HCEC 1CT (cell line): ENCODE measurements at regions not wholly inside any gene's neighbourhood (a gene's known extent, or its start where the extent isn't known, plus 50 kb on each side); places are given as distances from the start of the nearest gene placed in this dataset.

Source experiments
- DNase-seq: peaks from one replicate; pipeline ENCODE4 v3.0.0-alpha.2; 2017

- no peak for DNase-seq
Observed at GRCh38 chr17:21517538-21518293, 141.6 kb downstream of the KCNJ12 start.

- DNase-seq, result no peak
Observed at GRCh38 chr17:21522755-21523336, 146.7 kb downstream of the KCNJ12 start.

GRCh38 chr17:21523497-21524210, 147.5 kb downstream of the KCNJ12 start:
- DNase-seq, result no peak

DNA sequence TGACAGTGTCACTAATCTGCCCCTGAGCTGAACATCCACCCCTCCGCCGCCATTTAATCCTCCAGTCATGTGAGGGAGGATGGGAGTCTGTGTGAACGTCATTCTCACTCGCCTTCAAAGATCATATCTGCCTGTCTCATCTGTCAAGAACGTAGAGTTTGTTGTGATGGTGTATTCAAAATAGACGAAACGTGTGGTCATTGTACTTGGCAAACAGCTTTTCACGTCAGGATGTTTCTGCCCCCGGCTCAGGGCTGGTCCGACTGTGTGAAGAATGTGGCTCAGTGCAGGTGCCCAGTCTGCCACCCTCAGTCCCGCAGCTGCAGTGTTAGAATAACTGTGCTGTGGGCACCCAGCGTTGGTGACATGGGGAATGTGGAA, 148.0 kb downstream of the KCNJ12 start:
- no peak for DNase-seq

GRCh38 chr17:21525464-21526130, 149.4 kb downstream of the KCNJ12 start:
- DNase-seq, result no peak

DNA sequence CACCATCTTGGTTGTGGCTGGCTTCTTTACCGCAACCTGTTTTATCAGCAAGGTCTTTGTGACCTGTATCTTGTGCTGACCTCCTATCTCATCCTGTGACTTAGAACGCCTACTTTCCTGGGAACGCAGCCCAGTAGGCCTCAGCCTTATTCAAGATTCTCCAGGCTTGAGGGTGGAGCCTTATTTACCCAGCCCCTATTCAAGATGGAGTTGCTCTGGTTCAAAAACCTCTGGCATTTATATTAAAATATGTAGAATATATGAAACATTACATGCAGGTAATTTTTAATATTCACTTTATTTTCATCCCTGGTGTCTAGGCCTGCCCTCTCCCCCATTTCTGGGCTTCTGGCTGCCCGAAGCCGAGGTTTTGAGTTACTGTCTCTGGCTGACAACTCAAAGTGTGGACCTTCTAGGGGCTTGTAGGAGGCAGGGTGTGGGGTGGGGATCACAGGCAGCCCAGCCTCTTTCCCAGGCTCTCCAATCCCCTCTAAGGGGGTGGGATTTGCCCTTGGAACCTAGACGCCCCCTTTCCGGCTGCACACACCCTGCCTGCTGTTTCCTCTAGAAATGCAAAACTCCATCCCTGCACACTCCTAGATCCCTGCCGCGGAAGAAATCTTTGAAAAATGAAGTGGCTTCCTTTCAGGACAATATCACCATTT, 152.0 kb downstream of the KCNJ12 start:
- no peak for DNase-seq

- DNase-seq, result no peak
Observed at GRCh38 chr17:21530311-21530710, 154.2 kb downstream of the KCNJ12 start.

- no peak for DNase-seq
Observed at GRCh38 chr17:21530841-21531240, 154.7 kb downstream of the KCNJ12 start.

- no peak for DNase-seq
Observed at GRCh38 chr17:21532763-21533385, 156.7 kb downstream of the KCNJ12 start.

DNA sequence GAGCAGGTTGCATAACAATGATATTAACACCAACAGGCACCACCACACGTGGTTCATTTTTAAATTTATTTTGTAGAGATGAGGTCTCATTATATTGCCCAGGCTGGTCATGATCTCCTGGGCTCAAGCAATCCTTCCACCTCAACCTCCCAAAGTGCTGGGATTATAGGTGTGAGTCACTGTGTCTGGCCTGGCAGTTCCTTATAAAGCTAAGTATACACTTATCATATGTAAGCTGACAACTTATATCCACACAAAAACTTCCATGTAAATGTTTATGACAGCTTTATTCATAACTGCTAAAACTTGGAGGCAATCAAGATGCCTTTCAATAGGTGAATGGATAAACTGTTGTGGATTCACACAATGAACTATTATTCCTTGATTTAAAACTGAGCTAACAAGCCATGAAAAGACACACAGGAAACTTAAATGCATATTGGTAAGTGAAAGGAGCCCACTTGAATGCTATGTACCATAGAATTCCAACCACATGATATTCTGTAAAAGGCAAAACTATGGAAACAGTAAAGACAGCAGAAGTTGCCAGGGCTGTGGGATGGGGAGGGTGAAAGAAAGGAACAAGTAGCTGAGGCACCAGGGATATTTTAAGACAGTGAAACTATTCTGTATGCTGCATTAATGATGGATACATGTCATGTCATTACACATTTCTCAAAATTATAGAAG, 156.5 kb upstream of the KCNJ18 start:
- DNase-seq, result no peak

DNA sequence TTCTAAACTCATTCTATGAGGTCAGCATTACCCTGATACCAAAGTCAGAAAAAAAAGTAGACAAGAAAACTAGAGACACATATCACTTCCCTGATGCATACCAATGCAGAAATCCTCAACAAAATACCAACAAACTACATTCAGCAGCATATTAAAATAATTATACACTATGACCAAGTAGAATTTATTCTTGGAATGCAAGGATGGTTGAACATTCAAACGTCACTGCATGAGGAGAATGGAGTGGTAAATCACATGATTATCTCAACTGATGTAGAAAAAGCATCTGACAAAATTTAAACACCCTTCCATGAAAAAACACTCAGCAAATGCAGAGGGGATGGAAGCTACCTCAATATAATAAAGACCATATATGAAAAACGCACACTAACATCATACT, 155.0 kb upstream of the KCNJ18 start:
- DNase-seq, result no peak

- no peak for DNase-seq
Observed at GRCh38 chr17:21538615-21539014, 153.7 kb upstream of the KCNJ18 start.

DNA sequence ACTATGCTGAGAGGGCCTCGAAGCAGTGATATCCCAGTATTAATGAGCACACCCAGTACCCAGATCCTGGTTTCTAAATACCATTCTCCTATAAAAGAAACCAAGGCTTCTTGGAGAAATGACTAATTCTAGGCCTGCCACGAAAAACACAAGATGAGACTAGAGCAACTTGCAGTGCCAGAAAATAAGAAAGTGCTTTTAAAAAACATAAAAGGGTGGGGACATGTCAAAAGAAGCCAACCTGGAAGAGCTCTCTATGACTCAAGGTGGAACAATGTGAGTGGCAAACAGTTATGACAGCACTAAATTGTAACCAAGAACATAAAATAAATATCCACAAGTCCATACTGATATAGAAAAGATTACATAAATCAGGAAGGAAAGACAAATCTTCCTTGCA, 153.2 kb upstream of the KCNJ18 start:
- DNase-seq, result no peak

- DNase-seq, result no peak
Observed at GRCh38 chr17:21540502-21540901, 151.8 kb upstream of the KCNJ18 start.

GRCh38 chr17:21542070-21542469, 150.3 kb upstream of the KCNJ18 start:
- DNase-seq, result no peak

- no peak for DNase-seq
Observed at GRCh38 chr17:21542991-21543390, 149.3 kb upstream of the KCNJ18 start.

- no peak for DNase-seq
Observed at GRCh38 chr17:21545064-21545463, 147.3 kb upstream of the KCNJ18 start.

DNA sequence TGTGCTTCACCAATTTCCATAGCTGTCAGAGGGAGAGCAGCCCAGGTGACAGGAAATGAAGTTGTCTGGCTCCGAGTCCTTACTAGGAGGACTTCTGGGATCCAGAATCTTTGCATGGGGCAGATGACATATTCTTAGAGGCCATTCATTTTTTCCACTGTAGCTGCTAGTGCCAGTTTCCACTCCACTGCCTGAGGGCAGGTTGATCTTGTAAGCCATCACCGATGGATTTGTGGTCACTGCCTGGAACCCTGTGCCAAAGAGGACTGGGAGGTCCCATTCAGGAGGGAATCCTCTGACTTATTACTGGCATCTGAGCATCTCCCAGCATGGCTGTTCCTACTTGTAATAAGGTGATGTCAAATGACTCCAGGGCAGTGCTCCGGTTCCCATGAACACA, 144.1 kb upstream of the KCNJ18 start:
- DNase-seq, result no peak

DNA sequence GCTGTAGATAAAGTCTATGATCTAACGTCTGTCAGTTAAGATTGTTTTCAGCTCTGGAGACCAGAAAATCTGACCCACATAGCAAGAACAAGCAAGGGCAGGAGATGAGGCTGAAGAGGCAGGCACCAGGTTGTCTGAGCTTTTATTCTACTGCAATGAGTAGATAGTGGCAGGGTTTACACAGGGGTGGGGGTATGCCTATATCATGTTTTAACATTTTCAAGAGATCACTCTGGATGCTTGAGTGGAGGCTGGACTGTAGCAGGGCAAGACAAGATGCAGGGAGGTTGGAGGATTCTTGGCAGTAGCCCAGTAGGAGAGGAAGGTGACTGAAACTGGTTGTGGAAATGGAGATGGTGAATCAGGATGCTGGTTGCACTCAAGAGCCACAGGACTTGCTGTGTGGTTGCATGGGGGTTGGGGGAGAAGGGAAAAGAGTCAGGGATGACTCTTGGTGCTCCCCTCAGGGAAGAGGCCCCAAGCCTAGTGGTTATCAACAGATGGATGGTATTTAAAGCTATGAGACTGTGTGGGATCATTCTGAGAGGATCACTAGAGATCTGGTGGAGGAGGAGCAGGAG, 143.1 kb upstream of the KCNJ18 start:
- DNase-seq, result peak; percentile 58

- peak; percentile 84 for DNase-seq
Observed at GRCh38 chr17:21550031-21550430, 142.3 kb upstream of the KCNJ18 start.

GRCh38 chr17:21551081-21551881, 141.0 kb upstream of the KCNJ18 start:
- peak; percentile 83 for DNase-seq
